Gastroesophageal sphincter (tissue), 4 donors: ENCODE measurements at regions not wholly inside any gene's neighbourhood (a gene's known extent, or its start where the extent isn't known, plus 50 kb on each side); places are given as distances from the start of the nearest gene placed in this dataset.
"Not testable (repeated sequence)": the region's sequence is repeated elsewhere in the genome, so short reads cannot be mapped to it uniquely, and the experiment has no call there.

ENCODE experiments used
- ATAC-seq: fragments of 150-250 bp; one replicate; pipeline ENCODE4 v1.9.1; 2016; ENCODE audit warnings: mild to moderate bottlenecking, moderate library complexity
- H3K27ac ChIP-seq, 4 donors: fragments of 200-600 bp; sonication (generic) in 3 of 4; 1 replicate in 3 of 4; 2 replicates in 1 of 4; pipeline ENCODE4 v1.5.1; 2016 to 2019
- H3K27me3 ChIP-seq: fragments of 200-600 bp; sonication (generic); one replicate; pipeline ENCODE4 v1.5.1; 2019
- H3K36me3 ChIP-seq, 2 donors: fragments of 200-600 bp; sonication (generic); one replicate each; pipeline ENCODE4 v1.5.1; 2019; ENCODE audit warnings: control low read depth in 1 of 2
- H3K4me1 ChIP-seq, 3 donors: fragments of 200-600 bp; sonication (generic); 1 replicate in 2 of 3; 2 replicates in 1 of 3; pipeline ENCODE4 v1.5.1; 2016 to 2019; ENCODE audit warnings: control low read depth in 2 of 3
- H3K4me3 ChIP-seq, 2 donors: fragments of 200-600 bp; sonication (generic); one replicate each; pipeline ENCODE4 v1.5.1; 2019; ENCODE audit warnings: mild to moderate bottlenecking in 1 of 2, moderate library complexity in 1 of 2
- H3K9me3 ChIP-seq, 3 donors: fragments of 200-600 bp; sonication (generic); one replicate each; pipeline ENCODE4 v1.5.1; 2017 to 2019; ENCODE audit warnings: control low read depth in 2 of 3
- CTCF ChIP-seq, 4 experiments: fragments of 200-600 bp in 2 of 4; fragments of 450-650 bp in 2 of 4; sonication (generic) in 1 of 4; IDR thresholded peaks; one replicate each; pipeline ENCODE4 v1.5.1; 2017 to 2019; ENCODE audit warnings: antibody characterized with exemption in 4 of 4, mild to moderate bottlenecking in 2 of 4, moderate library complexity in 2 of 4
- EP300 ChIP-seq: sonication (generic); formaldehyde crosslinking; IDR thresholded peaks from one replicate; pipeline ENCODE4 v1.6.1; 2017; ENCODE audit warnings: antibody characterized with exemption, mild to moderate bottlenecking
- POLR2A ChIP-seq, 2 donors: fragments of 450-650 bp; IDR thresholded peaks; one replicate each; pipeline ENCODE4 v1.6.1; 2017; ENCODE audit warnings: antibody characterized with exemption in 2 of 2, mild to moderate bottlenecking in 2 of 2, moderate library complexity in 1 of 2
- POLR2AphosphoS5 ChIP-seq: sonication (generic); formaldehyde crosslinking; IDR thresholded peaks from one replicate; pipeline ENCODE4 v1.6.1; 2017; ENCODE audit warnings: antibody characterized with exemption
- WGBS, 2 donors: methylation state at CpG; one replicate each; pipeline ENCODE4 v1.1.5; 2018; ENCODE audit warnings: low coverage in 1 of 2; 5-methylcytosine and 5-hydroxymethylcytosine counted together

- H3K4me1 ChIP-seq = no peaks in the 10 kb centered on the region
- no peak overlapping the region for H3K27ac ChIP-seq
- TF ChIP-seq CTCF (IDR thresholded peaks at IDR 0.05) (no peak), POLR2A (IDR thresholded peaks at IDR 0.05) (no peak), POLR2AphosphoS5 (no peak), EP300 (no peak)
- no peak overlapping the region for H3K4me3 ChIP-seq
- H3K27me3 ChIP-seq = no peaks in the 10 kb centered on the region
- no peaks in the 10 kb centered on the region for H3K36me3 ChIP-seq
- WGBS, 2 donors = 91 to 93% methylated on average over 1 of the region's 1 CpG
- no peaks in the 10 kb centered on the region for H3K9me3 ChIP-seq
- no peak for ATAC-seq
Observed at GRCh38 chr5:106020894-106021293, 1649.8 kb downstream of the EFNA5 start.

- no peak for TF ChIP-seq EP300
- TF ChIP-seq POLR2AphosphoS5 = no peak
- TF ChIP-seq CTCF (IDR thresholded peaks at IDR 0.05) = no peak
- TF ChIP-seq POLR2A (IDR thresholded peaks at IDR 0.05) = no peak
- H3K4me3 ChIP-seq = no peak overlapping the region
- no peaks in the 10 kb centered on the region for H3K9me3 ChIP-seq
- H3K36me3 ChIP-seq = no peaks in the 10 kb centered on the region
- no peaks in the 10 kb centered on the region for H3K27me3 ChIP-seq
- H3K4me1 ChIP-seq = no peaks in the 10 kb centered on the region
- no peak for ATAC-seq
- H3K27ac ChIP-seq = no peak overlapping the region
Observed at GRCh38 chr5:106019261-106019660, 1651.5 kb downstream of the EFNA5 start.

- TF ChIP-seq EP300 (no peak), POLR2AphosphoS5 (no peak)
- H3K4me3 ChIP-seq = no peak overlapping the region
- no peaks in the 10 kb centered on the region for H3K4me1 ChIP-seq
- no peaks in the 10 kb centered on the region for H3K9me3 ChIP-seq
- H3K27me3 ChIP-seq = no peaks in the 10 kb centered on the region
- no peak overlapping the region for H3K27ac ChIP-seq
- WGBS, 2 donors = 43 to 56% methylated on average over 1 of the region's 1 CpG
- no peaks in the 10 kb centered on the region for H3K36me3 ChIP-seq
- ATAC-seq = no peak
Observed at GRCh38 chr5:106017243-106017857, 1653.4 kb downstream of the EFNA5 start.

DNA sequence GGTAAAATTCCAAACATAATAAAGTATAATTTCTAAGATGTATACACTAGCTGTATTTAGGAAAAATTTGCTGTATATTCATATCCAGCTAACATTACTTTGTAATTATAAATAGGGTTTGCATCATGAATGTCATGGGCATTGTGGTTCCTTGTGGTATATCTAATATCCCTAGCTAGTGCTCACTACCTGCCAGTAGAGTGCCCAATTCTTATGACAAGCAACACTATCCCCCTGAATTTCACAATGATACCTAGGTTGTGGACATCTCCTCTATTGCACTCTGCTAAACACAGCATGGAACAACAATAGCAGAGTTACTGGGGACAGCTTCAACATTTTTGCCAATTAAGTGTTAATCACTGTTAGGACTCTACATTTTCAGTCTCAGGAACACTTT lies 1656.5 kb downstream of the EFNA5 start:
- no peak for TF ChIP-seq POLR2A (IDR thresholded peaks at IDR 0.05)
- no peak for TF ChIP-seq EP300
- TF ChIP-seq POLR2AphosphoS5 = no peak
- TF ChIP-seq CTCF (IDR thresholded peaks at IDR 0.05) = no peak
- no peak for ATAC-seq
- no peaks in the 10 kb centered on the region for H3K36me3 ChIP-seq
- no peaks in the 10 kb centered on the region for H3K9me3 ChIP-seq
- no peaks in the 10 kb centered on the region for H3K27me3 ChIP-seq
- no peak overlapping the region for H3K27ac ChIP-seq
- H3K4me3 ChIP-seq = no peak overlapping the region
- H3K4me1 ChIP-seq = no peaks in the 10 kb centered on the region

GRCh38 chr5:106006242-106006641 lies 1664.5 kb downstream of the EFNA5 start:
- no peaks in the 10 kb centered on the region for H3K9me3 ChIP-seq
- no peaks in the 10 kb centered on the region for H3K27me3 ChIP-seq
- no peaks in the 10 kb centered on the region for H3K4me1 ChIP-seq
- H3K36me3 ChIP-seq = no peaks in the 10 kb centered on the region
- 94 to 98% methylated on average over 2 of the region's 2 CpGs for WGBS, 2 donors
- no peak overlapping the region for H3K27ac ChIP-seq
- TF ChIP-seq CTCF (IDR thresholded peaks at IDR 0.05) (no peak), POLR2A (IDR thresholded peaks at IDR 0.05) (no peak), POLR2AphosphoS5 (no peak)
- H3K4me3 ChIP-seq = no peak overlapping the region
- ATAC-seq = no peak

GRCh38 chr5:105998991-105999390 lies 1671.7 kb downstream of the EFNA5 start:
- WGBS, 2 donors = 92 to 97% methylated on average over 3 of the region's 3 CpGs
- ATAC-seq, H3K4me1 ChIP-seq, H3K4me3 ChIP-seq, H3K27me3 ChIP-seq, H3K9me3 ChIP-seq, H3K27ac ChIP-seq, H3K36me3 ChIP-seq: not testable (repeated sequence)
